ENCODE measurements at regions not wholly inside any gene's neighbourhood (a gene's known extent, or its start where the extent isn't known, plus 50 kb on each side); places are given as distances from the start of the nearest gene placed in this dataset.

GRCh38 chr15:46815765-46816164 is 901.5 kb upstream of the SEMA6D start:
- H3K27ac ChIP-seq (ENCODE audit: low read depth, low read length) = no peak overlapping the region
- no peaks in the 10 kb centered on the region for H3K9me3 ChIP-seq (ENCODE audit: low read length)
- no peak overlapping the region for H3K4me3 ChIP-seq (ENCODE audit: low read length)
- no peaks in the 10 kb centered on the region for H3K36me3 ChIP-seq (ENCODE audit: insufficient read depth, low read length)
- Mint-ChIP-seq H3K9me3 (peaks cover 5 to 21% (median 16%) of the 10 kb centered on the region in 5 donors), H3K27me3 (no peaks in the 10 kb centered on the region), H3K4me1 (no peaks in the 10 kb centered on the region), H3K4me3 (no peak overlapping the region), H3K36me3 (peaks cover 0 to 2% (median 0%) of the 10 kb centered on the region in 3 donors), H3K27ac (no peak overlapping the region)
- CTCF ChIA-PET = no interaction called here
- POLR2A ChIA-PET = no interaction called here
- DNase-seq = no peak
- no peaks in the 10 kb centered on the region for H3K4me1 ChIP-seq (ENCODE audit: insufficient read depth, low read length)
- H3K27me3 ChIP-seq (ENCODE audit: insufficient read depth, low read length, poor library complexity, severe bottlenecking) = no peaks in the 10 kb centered on the region

GRCh38 chr15:46848704-46849103 is 868.6 kb upstream of the SEMA6D start:
- Histone ChIP-seq H3K4me3 (ENCODE audit: low read length) (no peak overlapping the region), H3K27me3 (ENCODE audit: insufficient read depth, low read length, poor library complexity, severe bottlenecking) (no peaks in the 10 kb centered on the region), H3K27ac (ENCODE audit: low read depth, low read length) (no peak overlapping the region), H3K9me3 (ENCODE audit: low read length) (no peaks in the 10 kb centered on the region), H3K4me1 (ENCODE audit: insufficient read depth, low read length) (no peaks in the 10 kb centered on the region), H3K36me3 (ENCODE audit: insufficient read depth, low read length) (no peaks in the 10 kb centered on the region)
- H3K27ac Mint-ChIP-seq = no peak overlapping the region
- no peaks in the 10 kb centered on the region for H3K36me3 Mint-ChIP-seq
- H3K4me1 Mint-ChIP-seq = no peaks in the 10 kb centered on the region
- ChIA-PET POLR2A (no interaction called here), CTCF (no interaction called here)
- peaks cover 6 to 35% (median 8%) of the 10 kb centered on the region in 5 donors for H3K9me3 Mint-ChIP-seq
- H3K4me3 Mint-ChIP-seq = no peak overlapping the region
- no peaks in the 10 kb centered on the region for H3K27me3 Mint-ChIP-seq
- DNase-seq = no peak

GRCh38 chr15:46853600-46853999 is 863.7 kb upstream of the SEMA6D start:
- H3K9me3 ChIP-seq (ENCODE audit: low read length) = no peaks in the 10 kb centered on the region
- Mint-ChIP-seq H3K27ac (no peak overlapping the region), H3K27me3 (no peaks in the 10 kb centered on the region), H3K4me1 (no peaks in the 10 kb centered on the region), H3K9me3 (peaks cover 9 to 16% (median 9%) of the 10 kb centered on the region in 5 donors), H3K4me3 (no peak overlapping the region), H3K36me3 (no peaks in the 10 kb centered on the region)
- H3K27ac ChIP-seq (ENCODE audit: low read depth, low read length) = no peak overlapping the region
- no peaks in the 10 kb centered on the region for H3K4me1 ChIP-seq (ENCODE audit: insufficient read depth, low read length)
- no peaks in the 10 kb centered on the region for H3K36me3 ChIP-seq (ENCODE audit: insufficient read depth, low read length)
- ChIA-PET POLR2A (no interaction called here), CTCF (no interaction called here)
- H3K27me3 ChIP-seq (ENCODE audit: insufficient read depth, low read length, poor library complexity, severe bottlenecking) = no peaks in the 10 kb centered on the region
- H3K4me3 ChIP-seq (ENCODE audit: low read length) = no peak overlapping the region
- no peak for DNase-seq

- Mint-ChIP-seq H3K4me1 (no peaks in the 10 kb centered on the region), H3K4me3 (no peak overlapping the region), H3K9me3 (peaks cover 7 to 18% (median 8%) of the 10 kb centered on the region in 5 donors), H3K36me3 (no peaks in the 10 kb centered on the region), H3K27ac (no peak overlapping the region), H3K27me3 (no peaks in the 10 kb centered on the region)
- POLR2A ChIA-PET = no interaction called here
- DNase-seq = no peak
- Histone ChIP-seq H3K27me3 (ENCODE audit: insufficient read depth, low read length, poor library complexity, severe bottlenecking) (no peaks in the 10 kb centered on the region), H3K9me3 (ENCODE audit: low read length) (no peaks in the 10 kb centered on the region), H3K4me1 (ENCODE audit: insufficient read depth, low read length) (no peaks in the 10 kb centered on the region), H3K27ac (ENCODE audit: low read depth, low read length) (no peak overlapping the region), H3K4me3 (ENCODE audit: low read length) (no peak overlapping the region), H3K36me3 (ENCODE audit: insufficient read depth, low read length) (no peaks in the 10 kb centered on the region)
- CTCF ChIA-PET = no interaction called here
These were observed 862.7 kb upstream of the SEMA6D start for GRCh38 chr15:46854564-46854963.

- no peaks in the 10 kb centered on the region for H3K27me3 ChIP-seq (ENCODE audit: insufficient read depth, low read length, poor library complexity, severe bottlenecking)
- no peak overlapping the region for H3K4me3 Mint-ChIP-seq
- ChIA-PET CTCF (no interaction called here), POLR2A (no interaction called here)
- no peaks in the 10 kb centered on the region for H3K36me3 Mint-ChIP-seq
- no peaks in the 10 kb centered on the region for H3K4me1 Mint-ChIP-seq
- no peaks in the 10 kb centered on the region for H3K4me1 ChIP-seq (ENCODE audit: insufficient read depth, low read length)
- no peak overlapping the region for H3K27ac ChIP-seq (ENCODE audit: low read depth, low read length)
- no peak overlapping the region for H3K27ac Mint-ChIP-seq
- H3K36me3 ChIP-seq (ENCODE audit: insufficient read depth, low read length) = no peaks in the 10 kb centered on the region
- no peaks in the 10 kb centered on the region for H3K27me3 Mint-ChIP-seq
- H3K9me3 ChIP-seq (ENCODE audit: low read length) = no peaks in the 10 kb centered on the region
- no peak for DNase-seq
- no peak overlapping the region for H3K4me3 ChIP-seq (ENCODE audit: low read length)
- H3K9me3 Mint-ChIP-seq = peaks cover 3 to 23% (median 5%) of the 10 kb centered on the region in 5 donors
These were observed 861.9 kb upstream of the SEMA6D start for GRCh38 chr15:46855388-46855787.

GRCh38 chr15:46856839-46857502 is 860.3 kb upstream of the SEMA6D start:
- Histone ChIP-seq H3K27ac (ENCODE audit: low read depth, low read length) (no peak overlapping the region), H3K36me3 (ENCODE audit: insufficient read depth, low read length) (no peaks in the 10 kb centered on the region), H3K27me3 (ENCODE audit: insufficient read depth, low read length, poor library complexity, severe bottlenecking) (no peaks in the 10 kb centered on the region), H3K4me1 (ENCODE audit: insufficient read depth, low read length) (no peaks in the 10 kb centered on the region), H3K9me3 (ENCODE audit: low read length) (no peaks in the 10 kb centered on the region), H3K4me3 (ENCODE audit: low read length) (no peak overlapping the region)
- ChIA-PET POLR2A (no interaction called here), CTCF (no interaction called here)
- H3K36me3 Mint-ChIP-seq = no peaks in the 10 kb centered on the region
- no peaks in the 10 kb centered on the region for H3K4me1 Mint-ChIP-seq
- no peaks in the 10 kb centered on the region for H3K27me3 Mint-ChIP-seq
- no peak overlapping the region for H3K4me3 Mint-ChIP-seq
- peaks cover 4 to 28% (median 8%) of the 10 kb centered on the region in 5 donors for H3K9me3 Mint-ChIP-seq
- no peak overlapping the region for H3K27ac Mint-ChIP-seq
- no peak for DNase-seq

- no peaks in the 10 kb centered on the region for H3K36me3 ChIP-seq (ENCODE audit: insufficient read depth, low read length)
- H3K4me3 ChIP-seq (ENCODE audit: low read length) = no peak overlapping the region
- POLR2A ChIA-PET = no interaction called here
- no peak overlapping the region for H3K27ac ChIP-seq (ENCODE audit: low read depth, low read length)
- Mint-ChIP-seq H3K4me1 (no peaks in the 10 kb centered on the region), H3K27ac (no peak overlapping the region), H3K36me3 (no peaks in the 10 kb centered on the region), H3K4me3 (no peak overlapping the region), H3K27me3 (no peaks in the 10 kb centered on the region), H3K9me3 (peaks cover 4 to 31% (median 9%) of the 10 kb centered on the region in 5 donors)
- H3K27me3 ChIP-seq (ENCODE audit: insufficient read depth, low read length, poor library complexity, severe bottlenecking) = no peaks in the 10 kb centered on the region
- H3K9me3 ChIP-seq (ENCODE audit: low read length) = no peaks in the 10 kb centered on the region
- H3K4me1 ChIP-seq (ENCODE audit: insufficient read depth, low read length) = no peaks in the 10 kb centered on the region
- no peak for DNase-seq
- CTCF ChIA-PET = no interaction called here
These were observed 859.2 kb upstream of the SEMA6D start for GRCh38 chr15:46858150-46858549.

- CTCF ChIA-PET = no interaction called here
These were observed 855.5 kb upstream of the SEMA6D start for GRCh38 chr15:46861796-46862195.

GRCh38 chr15:46865155-46865554 is 852.1 kb upstream of the SEMA6D start:
- Mint-ChIP-seq H3K27ac (no peak overlapping the region), H3K36me3 (no peaks in the 10 kb centered on the region), H3K4me3 (no peak overlapping the region), H3K9me3 (peaks cover 0 to 12% (median 8%) of the 10 kb centered on the region in 5 donors), H3K4me1 (no peaks in the 10 kb centered on the region), H3K27me3 (no peaks in the 10 kb centered on the region)
- DNase-seq = no peak
- Histone ChIP-seq H3K4me3 (ENCODE audit: low read length) (no peak overlapping the region), H3K4me1 (ENCODE audit: insufficient read depth, low read length) (no peaks in the 10 kb centered on the region), H3K27ac (ENCODE audit: low read depth, low read length) (no peak overlapping the region), H3K36me3 (ENCODE audit: insufficient read depth, low read length) (no peaks in the 10 kb centered on the region), H3K9me3 (ENCODE audit: low read length) (no peaks in the 10 kb centered on the region), H3K27me3 (ENCODE audit: insufficient read depth, low read length, poor library complexity, severe bottlenecking) (no peaks in the 10 kb centered on the region)
- POLR2A ChIA-PET = no interaction called here
- CTCF ChIA-PET = no interaction called here

More at GRCh38 chr15:46861796-46862195, 855.5 kb upstream of the SEMA6D start:
- Histone ChIP-seq H3K4me1 (ENCODE audit: insufficient read depth, low read length) (no peaks in the 10 kb centered on the region), H3K9me3 (ENCODE audit: low read length) (no peaks in the 10 kb centered on the region), H3K27ac (ENCODE audit: low read depth, low read length) (no peak overlapping the region), H3K36me3 (ENCODE audit: insufficient read depth, low read length) (no peaks in the 10 kb centered on the region), H3K4me3 (ENCODE audit: low read length) (no peak overlapping the region), H3K27me3 (ENCODE audit: insufficient read depth, low read length, poor library complexity, severe bottlenecking) (no peaks in the 10 kb centered on the region)
- Mint-ChIP-seq H3K36me3 (no peaks in the 10 kb centered on the region), H3K4me3 (no peak overlapping the region), H3K27ac (no peak overlapping the region), H3K27me3 (no peaks in the 10 kb centered on the region), H3K4me1 (no peaks in the 10 kb centered on the region), H3K9me3 (peaks cover 0 to 16% (median 9%) of the 10 kb centered on the region in 5 donors)
- POLR2A ChIA-PET = no interaction called here
- DNase-seq = no peak

Measured in CD8-positive, alpha-beta memory T cell (primary cell).